Activated T-helper 17 cell treated with anti-CD3 and anti-CD28 coated beads, Interleukin-2, amount 50 U/mL, for 72 hours (primary cell): ENCODE measurements at regions not wholly inside any gene's neighbourhood (a gene's known extent, or its start where the extent isn't known, plus 50 kb on each side); places are given as distances from the start of the nearest gene placed in this dataset.

Experiments
- ATAC-seq: fragments of 150-1000 bp; cut with Tn5 transposase; replicated peaks from 2 replicates; pipeline ENCODE4 v1.10.0; 2021; ENCODE audit warnings: mild to moderate bottlenecking, moderate library complexity
- H3K27ac Mint-ChIP-seq: one replicate; pipeline ENCODE4 v1.8.0; 2022; ENCODE audit warnings: mixed read lengths
- H3K27me3 Mint-ChIP-seq: one replicate; pipeline ENCODE4 v1.8.0; 2022; ENCODE audit warnings: mixed read lengths
- H3K36me3 Mint-ChIP-seq: one replicate; pipeline ENCODE4 v1.8.0; 2022; ENCODE audit warnings: low read depth, mild to moderate bottlenecking, mixed read lengths
- H3K4me1 Mint-ChIP-seq: one replicate; pipeline ENCODE4 v1.8.0; 2022; ENCODE audit warnings: mixed read lengths
- H3K4me3 Mint-ChIP-seq: one replicate; pipeline ENCODE4 v1.8.0; 2022; ENCODE audit warnings: mild to moderate bottlenecking, mixed read lengths
- H3K9me3 Mint-ChIP-seq: one replicate; pipeline ENCODE4 v1.8.0; 2022; ENCODE audit warnings: mixed read lengths

DNA sequence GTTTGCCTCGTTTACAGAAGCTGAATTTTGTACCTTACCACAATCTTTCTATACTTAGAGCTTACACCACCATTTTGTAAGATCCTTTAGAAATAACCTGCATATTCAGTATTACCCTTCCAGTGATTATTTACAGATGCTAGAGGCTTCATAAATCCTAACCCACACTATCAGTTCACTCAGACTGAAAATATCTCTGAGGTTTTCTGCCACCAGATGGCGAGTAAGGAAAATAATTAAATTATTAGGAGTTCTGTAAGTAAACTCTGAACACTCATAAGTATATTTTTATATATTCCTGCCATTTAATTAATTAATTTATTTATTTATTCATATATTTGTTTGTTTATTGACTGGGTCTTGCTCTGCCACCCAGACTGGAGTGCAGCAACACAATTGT lies 1635.2 kb downstream of the PLA2G4A start:
- Mint-ChIP-seq H3K27me3 (no peaks in the 10 kb centered on the region), H3K9me3 (no peaks in the 10 kb centered on the region), H3K4me3 (no peak overlapping the region), H3K4me1 (no peaks in the 10 kb centered on the region), H3K36me3 (no peaks in the 10 kb centered on the region), H3K27ac (no peak overlapping the region)
- no peak for ATAC-seq

DNA sequence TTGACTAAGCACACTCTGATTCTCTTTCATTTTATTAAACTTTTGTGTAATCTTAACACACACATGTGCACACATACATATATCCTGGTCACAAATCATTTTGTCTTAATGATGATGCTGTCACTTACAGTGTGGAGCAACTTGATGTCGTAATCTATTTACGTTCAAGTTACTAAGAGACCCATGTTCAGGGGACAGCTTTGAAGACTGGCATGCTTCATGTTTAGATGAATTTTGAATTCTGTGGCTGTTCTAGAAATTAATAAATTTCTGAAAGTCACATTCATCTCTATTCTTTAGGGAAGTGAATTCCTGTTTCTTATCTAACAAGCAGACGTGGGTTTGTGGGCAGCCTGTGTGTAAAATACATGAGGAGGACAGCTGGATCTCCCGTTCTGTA lies 1637.8 kb downstream of the PLA2G4A start:
- no peaks in the 10 kb centered on the region for H3K9me3 Mint-ChIP-seq
- no peaks in the 10 kb centered on the region for H3K4me1 Mint-ChIP-seq
- H3K27ac Mint-ChIP-seq = no peak overlapping the region
- ATAC-seq = no peak
- no peak overlapping the region for H3K4me3 Mint-ChIP-seq
- no peaks in the 10 kb centered on the region for H3K36me3 Mint-ChIP-seq
- no peaks in the 10 kb centered on the region for H3K27me3 Mint-ChIP-seq

DNA sequence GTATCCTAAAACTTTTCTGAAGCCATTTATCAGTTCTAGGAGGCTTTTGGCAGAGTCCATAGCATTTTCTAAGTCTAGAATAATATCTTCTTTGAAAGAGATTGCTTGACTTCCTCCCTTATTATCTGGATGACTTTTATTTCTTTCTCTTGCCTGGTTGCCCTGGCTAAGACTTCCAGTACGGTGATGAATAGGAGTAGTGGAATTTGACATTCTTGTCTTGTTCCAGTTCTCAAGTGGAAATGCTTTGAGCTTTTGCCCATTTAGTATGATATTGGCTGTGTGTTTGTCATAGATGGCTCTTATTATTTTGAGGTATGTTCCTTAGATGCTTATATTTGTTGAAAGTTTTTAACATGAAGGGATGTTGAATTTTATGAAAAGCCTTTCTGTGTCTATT lies 1647.9 kb downstream of the PLA2G4A start:
- Mint-ChIP-seq H3K9me3 (peaks cover 7% of the 10 kb centered on the region), H3K27ac (no peak overlapping the region), H3K36me3 (no peaks in the 10 kb centered on the region), H3K4me1 (no peaks in the 10 kb centered on the region), H3K4me3 (no peak overlapping the region), H3K27me3 (no peaks in the 10 kb centered on the region)
- ATAC-seq = no peak

DNA sequence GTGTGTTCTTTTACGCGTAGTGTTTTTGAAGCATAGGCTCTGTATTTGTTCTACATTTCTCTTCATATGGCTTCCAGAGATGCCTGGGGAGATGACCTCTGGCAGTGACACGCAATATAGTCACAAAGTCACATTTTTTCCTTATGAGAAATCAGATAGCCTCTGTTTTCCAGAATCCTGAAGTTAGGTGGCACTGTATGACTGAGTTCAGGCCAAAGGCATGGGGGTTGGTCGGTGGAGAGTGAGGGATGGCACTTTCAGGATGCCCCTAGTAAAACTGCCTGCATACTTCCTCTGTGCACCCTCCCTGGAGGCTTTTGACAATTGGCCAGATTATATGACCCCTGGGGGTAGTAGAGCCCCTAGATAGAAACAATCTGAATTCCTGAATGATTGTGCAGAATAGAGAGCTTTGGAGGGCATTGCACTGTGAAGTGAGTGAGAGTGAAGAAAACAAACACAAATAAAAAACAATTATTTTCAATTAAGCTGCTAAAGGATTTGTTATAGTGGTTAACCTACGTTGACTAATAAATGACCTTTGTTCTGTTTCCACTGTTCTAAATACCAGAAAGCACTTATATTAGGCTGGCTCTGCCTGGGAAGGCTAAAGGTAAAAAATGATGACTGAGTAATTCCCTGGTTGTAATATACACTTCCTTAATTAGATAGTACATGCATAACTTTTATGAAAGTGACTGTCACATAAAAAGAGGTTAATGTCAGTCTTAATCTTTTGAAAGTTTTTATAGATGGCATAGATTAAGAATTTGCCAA lies 1660.8 kb downstream of the PLA2G4A start:
- Mint-ChIP-seq H3K9me3 (no peaks in the 10 kb centered on the region), H3K4me3 (no peak overlapping the region), H3K4me1 (no peaks in the 10 kb centered on the region), H3K27ac (no peak overlapping the region), H3K36me3 (no peaks in the 10 kb centered on the region), H3K27me3 (no peaks in the 10 kb centered on the region)
- ATAC-seq = no peak

DNA sequence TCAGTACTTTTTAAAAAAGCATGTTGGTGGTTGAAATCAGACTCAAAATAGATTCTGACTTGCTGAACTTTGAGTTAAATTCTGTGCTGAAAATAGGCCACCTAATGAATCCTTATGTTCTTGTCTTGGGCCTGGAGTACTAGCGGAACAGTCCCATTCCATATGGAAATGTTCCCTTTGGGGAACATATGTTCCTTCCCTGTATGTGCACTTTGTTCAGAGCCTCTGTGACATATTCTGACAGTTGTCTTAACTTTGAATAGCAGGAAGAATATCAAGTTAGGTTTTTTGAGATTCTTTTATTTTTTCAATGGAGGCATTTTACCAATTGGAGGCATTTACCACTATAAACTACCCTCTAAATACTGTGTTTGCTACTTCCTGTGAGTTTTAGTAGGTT lies 1667.8 kb downstream of the PLA2G4A start:
- Mint-ChIP-seq H3K27ac (no peak overlapping the region), H3K27me3 (no peaks in the 10 kb centered on the region), H3K4me3 (no peak overlapping the region), H3K4me1 (no peaks in the 10 kb centered on the region), H3K36me3 (no peaks in the 10 kb centered on the region), H3K9me3 (peaks cover 20% of the 10 kb centered on the region)
- no peak for ATAC-seq

DNA sequence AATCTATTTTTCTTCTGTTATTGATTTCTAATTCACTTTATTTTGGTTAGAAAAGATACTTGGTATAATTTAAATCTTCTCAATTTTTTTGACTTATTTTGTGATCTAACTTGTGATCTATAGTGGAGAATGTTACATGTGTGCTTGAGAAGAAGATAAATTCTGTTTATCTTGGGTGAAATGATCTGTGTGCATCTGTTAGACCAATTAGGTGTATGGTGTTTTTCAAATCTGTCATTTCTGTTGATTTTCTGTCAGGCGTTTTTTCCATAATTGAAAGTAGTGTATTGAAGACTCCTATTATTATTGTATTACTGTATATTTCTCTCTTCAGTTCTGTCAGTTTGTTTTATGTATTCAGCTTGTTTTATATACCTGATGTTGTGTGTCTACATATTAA lies 1668.3 kb downstream of the PLA2G4A start:
- Mint-ChIP-seq H3K27me3 (no peaks in the 10 kb centered on the region), H3K9me3 (peaks cover 20% of the 10 kb centered on the region), H3K27ac (no peak overlapping the region), H3K36me3 (no peaks in the 10 kb centered on the region), H3K4me3 (no peak overlapping the region), H3K4me1 (no peaks in the 10 kb centered on the region)
- no peak for ATAC-seq

DNA sequence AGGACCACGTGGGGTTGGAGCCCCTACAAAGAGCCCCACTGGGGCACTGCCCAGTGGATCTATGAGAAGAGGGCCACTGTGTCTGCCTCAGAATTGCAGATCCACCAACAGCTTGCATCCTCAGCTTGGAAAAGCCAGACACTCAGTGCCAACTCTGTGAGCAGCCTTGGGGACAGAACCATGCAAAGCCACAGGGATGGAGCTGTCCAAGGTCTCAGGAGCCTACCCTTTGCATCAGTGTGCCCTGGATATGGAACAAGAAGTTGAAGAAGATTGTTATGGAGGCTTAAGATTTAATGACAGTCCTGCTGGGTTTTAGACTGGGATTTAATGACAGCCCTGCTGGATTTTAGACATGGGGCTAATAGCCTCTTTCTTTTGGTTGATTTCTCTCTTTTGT lies 1670.9 kb downstream of the PLA2G4A start:
- H3K4me1 Mint-ChIP-seq = no peaks in the 10 kb centered on the region
- H3K27me3 Mint-ChIP-seq = no peaks in the 10 kb centered on the region
- ATAC-seq = no peak
- peaks cover 20% of the 10 kb centered on the region for H3K9me3 Mint-ChIP-seq
- H3K27ac Mint-ChIP-seq = no peak overlapping the region
- H3K36me3 Mint-ChIP-seq = no peaks in the 10 kb centered on the region
- H3K4me3 Mint-ChIP-seq = no peak overlapping the region

DNA sequence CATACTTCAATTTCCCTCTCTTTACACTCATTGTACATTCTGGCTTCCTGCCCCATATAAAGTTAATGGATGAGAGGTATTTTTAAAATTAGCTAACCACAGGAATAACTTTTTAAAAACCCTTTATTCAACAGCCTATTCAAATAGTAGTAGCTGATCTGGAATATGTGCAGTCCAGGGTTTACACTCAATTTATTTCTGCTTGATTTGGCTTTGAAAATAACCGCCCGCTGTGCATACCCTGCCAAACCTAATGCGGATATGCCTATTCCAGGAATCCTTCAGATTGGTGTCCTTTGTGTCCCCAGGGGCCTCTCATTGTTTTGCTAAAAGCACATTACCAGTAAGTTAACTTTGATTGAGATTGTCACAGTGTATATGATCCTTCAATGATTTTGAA lies 1686.2 kb downstream of the PLA2G4A start:
- Mint-ChIP-seq H3K4me1 (no peaks in the 10 kb centered on the region), H3K4me3 (no peak overlapping the region), H3K27me3 (no peaks in the 10 kb centered on the region), H3K27ac (no peak overlapping the region), H3K36me3 (no peaks in the 10 kb centered on the region), H3K9me3 (no peaks in the 10 kb centered on the region)
- no peak for ATAC-seq

DNA sequence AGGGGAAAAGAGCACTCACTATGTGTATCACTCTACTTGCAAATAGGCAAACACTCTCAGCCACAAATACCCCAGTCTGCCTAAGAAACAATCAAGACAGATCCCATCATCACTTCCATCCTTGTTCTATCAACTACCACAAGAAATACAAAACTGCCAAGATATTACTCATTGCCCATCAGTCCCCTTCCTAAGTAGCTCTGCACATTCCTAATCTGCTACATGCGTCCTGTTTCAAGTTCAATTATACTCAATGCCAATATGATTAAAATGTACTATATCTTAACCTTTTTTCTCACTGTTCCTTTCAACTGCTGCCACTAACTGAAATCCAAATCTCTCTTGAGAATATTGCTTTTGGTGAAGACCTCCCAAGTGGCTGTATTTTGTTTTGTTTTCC lies 1688.4 kb downstream of the PLA2G4A start:
- no peak overlapping the region for H3K4me3 Mint-ChIP-seq
- H3K4me1 Mint-ChIP-seq = no peaks in the 10 kb centered on the region
- no peaks in the 10 kb centered on the region for H3K36me3 Mint-ChIP-seq
- no peaks in the 10 kb centered on the region for H3K9me3 Mint-ChIP-seq
- no peak overlapping the region for H3K27ac Mint-ChIP-seq
- H3K27me3 Mint-ChIP-seq = no peaks in the 10 kb centered on the region
- no peak for ATAC-seq

DNA sequence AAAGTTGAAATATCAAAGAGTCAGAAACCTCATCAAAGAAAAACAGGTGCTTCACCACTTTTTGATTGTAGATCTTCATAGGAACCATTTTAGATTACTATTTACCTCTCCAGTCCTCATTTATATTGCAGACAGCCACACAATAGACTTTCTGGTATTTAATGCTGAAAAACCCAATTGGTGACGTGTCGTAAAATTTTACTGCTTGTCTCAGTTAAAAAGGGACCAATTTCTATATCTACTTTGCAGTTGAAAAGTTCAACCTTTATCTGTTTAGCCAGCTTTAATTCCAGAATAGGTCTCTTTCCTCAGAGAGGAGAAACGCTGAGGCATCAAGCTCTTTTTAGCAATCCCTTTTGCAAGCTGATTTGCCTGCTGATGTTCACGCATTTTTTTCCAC lies 1722.4 kb downstream of the PLA2G4A start:
- no peak overlapping the region for H3K4me3 Mint-ChIP-seq
- ATAC-seq = no peak

DNA sequence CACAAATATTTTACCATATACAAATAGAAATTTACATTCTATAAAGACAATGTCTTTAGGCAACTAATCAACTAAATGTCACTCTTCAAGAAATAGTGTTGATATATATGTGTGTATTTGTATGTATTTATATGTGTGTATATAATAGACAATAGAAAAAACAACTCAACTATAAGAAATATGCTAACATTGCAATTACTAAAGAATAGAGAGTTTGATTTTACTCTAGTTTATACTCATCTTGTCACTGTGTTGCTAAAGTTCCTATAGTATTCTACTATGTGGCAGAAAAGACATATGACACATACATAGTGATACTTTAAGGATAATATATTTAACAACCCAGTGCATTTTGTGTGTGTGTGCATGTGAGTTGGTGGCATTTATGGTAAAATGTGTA lies 1728.3 kb downstream of the PLA2G4A start:
- ATAC-seq = no peak
- peaks cover 3% of the 10 kb centered on the region for H3K9me3 Mint-ChIP-seq
- no peak overlapping the region for H3K4me3 Mint-ChIP-seq
- no peaks in the 10 kb centered on the region for H3K36me3 Mint-ChIP-seq
- no peaks in the 10 kb centered on the region for H3K27me3 Mint-ChIP-seq
- H3K27ac Mint-ChIP-seq = no peak overlapping the region
- no peaks in the 10 kb centered on the region for H3K4me1 Mint-ChIP-seq

More for the DNA sequence above, 1722.4 kb downstream of the PLA2G4A start:
- Mint-ChIP-seq H3K27me3 (no peaks in the 10 kb centered on the region), H3K4me1 (no peaks in the 10 kb centered on the region), H3K36me3 (no peaks in the 10 kb centered on the region), H3K9me3 (peaks cover 12% of the 10 kb centered on the region), H3K27ac (no peak overlapping the region)

DNA sequence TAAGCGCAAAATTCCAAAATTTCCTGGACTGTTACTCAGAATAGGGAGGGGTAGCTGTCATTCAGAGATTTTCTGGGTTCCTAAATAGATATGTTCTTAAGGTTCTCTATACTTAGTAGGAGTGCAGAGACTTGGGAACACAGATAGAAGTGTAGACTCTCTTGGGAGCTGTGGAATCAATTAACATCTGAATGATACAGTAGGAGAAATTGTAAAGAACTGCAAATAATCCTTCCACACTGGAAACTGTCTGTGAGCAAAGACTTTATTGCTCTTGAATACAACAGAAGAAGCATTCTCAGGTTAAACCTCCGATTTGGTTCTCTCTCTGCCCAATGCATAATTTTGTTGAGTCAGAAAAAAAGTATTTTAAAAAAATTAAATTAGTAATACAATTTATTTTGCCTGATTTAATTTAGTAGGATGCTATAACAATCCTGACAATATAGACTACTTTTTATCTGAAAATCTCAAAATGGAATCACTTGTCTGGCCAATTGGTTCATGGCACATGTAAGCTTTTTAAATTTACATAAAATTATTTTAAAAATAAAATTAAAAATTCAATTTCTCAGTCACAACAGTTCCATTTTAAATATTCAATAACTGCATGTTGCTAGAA lies 1754.3 kb downstream of the PLA2G4A start:
- Mint-ChIP-seq H3K9me3 (peaks cover 2% of the 10 kb centered on the region), H3K27ac (no peak overlapping the region), H3K27me3 (no peaks in the 10 kb centered on the region), H3K4me3 (no peak overlapping the region), H3K36me3 (no peaks in the 10 kb centered on the region), H3K4me1 (no peaks in the 10 kb centered on the region)
- ATAC-seq = no peak

DNA sequence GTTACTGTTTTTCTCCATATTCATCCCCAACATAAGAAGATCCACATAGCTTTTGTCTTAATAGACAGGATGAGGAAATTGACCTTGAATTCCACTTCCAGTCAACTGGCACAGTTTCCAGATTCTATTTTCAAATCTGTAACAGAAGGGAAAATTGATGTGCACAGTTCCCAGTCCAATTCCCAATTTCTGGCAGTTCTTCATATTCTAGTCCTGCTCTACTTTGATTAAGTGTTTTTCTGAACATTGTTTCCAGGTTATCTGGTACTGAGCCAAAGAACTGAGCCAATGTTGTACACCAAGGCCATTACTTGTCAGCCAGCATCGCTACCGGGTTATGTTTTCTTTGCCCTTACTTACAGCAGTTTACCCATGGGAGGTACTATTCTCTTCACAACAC lies 1755.4 kb downstream of the PLA2G4A start:
- Mint-ChIP-seq H3K27me3 (no peaks in the 10 kb centered on the region), H3K4me3 (no peak overlapping the region), H3K9me3 (no peaks in the 10 kb centered on the region), H3K4me1 (no peaks in the 10 kb centered on the region), H3K36me3 (no peaks in the 10 kb centered on the region), H3K27ac (no peak overlapping the region)
- ATAC-seq = no peak

DNA sequence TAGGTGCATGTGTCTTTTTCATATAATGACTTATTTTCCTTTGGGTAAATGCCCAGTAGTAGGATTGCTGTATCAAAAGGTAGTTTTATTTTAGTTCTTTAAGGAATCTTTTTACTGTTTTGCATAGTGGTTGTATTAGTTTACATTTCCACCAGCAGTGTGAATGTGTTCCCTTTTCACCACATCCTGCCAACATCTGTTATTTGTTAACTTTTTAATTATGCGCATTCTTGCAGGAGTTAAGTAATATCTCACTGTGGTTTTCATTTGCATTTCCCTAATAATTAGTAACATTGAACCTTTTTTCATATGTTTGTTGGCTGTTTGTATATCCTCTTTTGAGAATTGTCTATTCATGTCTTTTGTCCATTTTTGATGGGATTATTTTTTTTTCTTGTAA lies 1761.9 kb downstream of the PLA2G4A start:
- Mint-ChIP-seq H3K4me1 (no peaks in the 10 kb centered on the region), H3K4me3 (no peak overlapping the region), H3K9me3 (no peaks in the 10 kb centered on the region), H3K36me3 (no peaks in the 10 kb centered on the region), H3K27me3 (no peaks in the 10 kb centered on the region), H3K27ac (no peak overlapping the region)
- ATAC-seq = no peak

DNA sequence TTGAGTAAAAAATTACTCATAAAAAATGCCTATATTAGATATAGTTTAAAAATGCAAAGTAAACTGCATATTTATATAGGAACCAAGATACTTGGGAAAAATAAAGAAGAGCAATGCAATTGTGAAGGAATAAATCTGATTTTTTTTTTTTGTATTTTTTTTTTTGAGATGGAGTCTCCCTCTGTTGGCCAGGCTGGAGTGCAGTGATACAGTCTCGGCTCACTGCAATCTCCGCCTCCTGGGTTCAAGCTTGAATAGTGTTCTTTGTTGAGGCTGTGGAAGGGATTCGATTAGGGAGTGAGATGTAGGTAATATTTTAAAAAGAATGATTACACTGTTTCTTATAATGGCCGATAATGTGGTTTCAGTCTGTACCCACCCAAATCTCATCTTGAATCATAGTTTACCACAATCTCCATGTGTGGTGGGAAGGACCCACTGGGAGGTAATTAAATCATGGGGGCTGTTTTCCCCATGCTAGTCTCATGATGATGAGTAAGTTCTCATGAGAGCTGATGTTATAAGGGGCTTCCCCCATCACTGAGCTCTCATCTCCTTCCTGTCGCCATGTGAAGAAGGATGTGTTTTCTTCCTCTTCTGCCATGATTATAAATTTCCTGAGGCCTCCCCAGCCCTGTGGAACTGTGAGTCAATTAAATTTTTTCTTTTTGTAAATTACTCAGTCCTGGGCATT lies 1765.9 kb downstream of the PLA2G4A start:
- Mint-ChIP-seq H3K4me3 (no peak overlapping the region), H3K27me3 (no peaks in the 10 kb centered on the region), H3K27ac (no peak overlapping the region), H3K4me1 (no peaks in the 10 kb centered on the region), H3K9me3 (peaks cover 5% of the 10 kb centered on the region), H3K36me3 (no peaks in the 10 kb centered on the region)
- ATAC-seq = no peak
